ENCODE measurements at regions not wholly inside any gene's neighbourhood (a gene's known extent, or its start where the extent isn't known, plus 50 kb on each side); places are given as distances from the start of the nearest gene placed in this dataset.

GRCh38 chr7:46174196-46174580 is 253.1 kb upstream of the IGFBP3 start:
- no peaks in the 10 kb centered on the region for H3K36me3 Mint-ChIP-seq (ENCODE audit: low read depth)
- H3K36me3 ChIP-seq (ENCODE audit: insufficient read depth), result no peaks in the 10 kb centered on the region
- no peak overlapping the region for H3K27ac Mint-ChIP-seq

More at GRCh38 chr7:46174196-46174580, 253.1 kb upstream of the IGFBP3 start:
- Mint-ChIP-seq H3K9me3 (no peaks in the 10 kb centered on the region; the same call in 2 of the 3 replicates), H3K4me1 (peaks cover 8% of the 10 kb centered on the region), H3K4me3 (no peak overlapping the region), H3K27me3 (ENCODE audit: insufficient read depth, low read depth, poor library complexity) (peaks cover 3% of the 10 kb centered on the region)
- no peak for TF ChIP-seq EZH2phosphoT487 (IDR thresholded peaks at IDR 0.05; ENCODE audit: unreplicated experiment)
- TF ChIP-seq EZH2 (IDR thresholded peaks at IDR 0.05; ENCODE audit: low read depth, unreplicated experiment), result no peak
- no peak for TF ChIP-seq JUNB (IDR thresholded peaks at IDR 0.05; ENCODE audit: unreplicated experiment)
- no peak for TF ChIP-seq ZNF114 (CRISPR knock-in tag; IDR thresholded peaks at IDR 0.05)
- TF ChIP-seq CTCF (conservative IDR thresholded peaks at IDR 0.05; ENCODE audit: low read depth in 2 of 2), result no peak
- TF ChIP-seq NANOG (IDR thresholded peaks at IDR 0.05; ENCODE audit: borderline replicate concordance), result no peak
- TF ChIP-seq ZNF331 (CRISPR knock-in tag; IDR thresholded peaks at IDR 0.05; ENCODE audit: low read depth), result no peak
- TF ChIP-seq ETS1 (IDR thresholded peaks at IDR 0.05), result no peak
- no peak for TF ChIP-seq POLR2AphosphoS5 (IDR thresholded peaks at IDR 0.05; ENCODE audit: low read depth)
- no peak for TF ChIP-seq ZNF462 (CRISPR knock-in tag; IDR thresholded peaks at IDR 0.05)
- TF ChIP-seq REST (IDR thresholded peaks at IDR 0.05; ENCODE audit: unreplicated experiment), result no peak
- no peak for TF ChIP-seq STAT1 (IDR thresholded peaks at IDR 0.05; ENCODE audit: unreplicated experiment)
- no peak for TF ChIP-seq CREB1 (CRISPR knock-in tag; IDR thresholded peaks at IDR 0.05; ENCODE audit: low read depth)
- ATAC-seq, result no peak
- no peaks in the 10 kb centered on the region for H3K27me3 ChIP-seq (ENCODE audit: insufficient read depth)
- H3K4me3 ChIP-seq, result no peak overlapping the region
- peaks cover 5% of the 10 kb centered on the region; the same call in 1 of the 2 replicates for H3K9me2 ChIP-seq (ENCODE audit: insufficient read depth)
- H3K4me2 ChIP-seq, result no peak overlapping the region
- H3K27ac ChIP-seq (ENCODE audit: low read depth), result no peak overlapping the region
- H3K79me2 ChIP-seq (replicated peaks; ENCODE audit: insufficient read depth), result no peaks in the 10 kb centered on the region
- no peaks in the 10 kb centered on the region for H3K4me1 ChIP-seq (ENCODE audit: insufficient read depth)
- no peaks in the 10 kb centered on the region for H3F3A ChIP-seq (replicated peaks; ENCODE audit: low read depth)
- no peaks in the 10 kb centered on the region for H4K20me1 ChIP-seq (replicated peaks; ENCODE audit: insufficient read depth)
- no peak overlapping the region for H2AFZ ChIP-seq
- no peak for DNase-seq (ENCODE audit: low spot score)
